HG03159 (cell line): ENCODE measurements at regions not wholly inside any gene's neighbourhood (a gene's known extent, or its start where the extent isn't known, plus 50 kb on each side); places are given as distances from the start of the nearest gene placed in this dataset.

Experiments used
- ATAC-seq: cut with Tn5 transposase; IDR thresholded peaks from one replicate; pipeline ENCODE4 v1.9.1; 2021; ENCODE audit warnings: mild to moderate bottlenecking, moderate library complexity; ENCODE audit not compliant: unreplicated experiment

DNA sequence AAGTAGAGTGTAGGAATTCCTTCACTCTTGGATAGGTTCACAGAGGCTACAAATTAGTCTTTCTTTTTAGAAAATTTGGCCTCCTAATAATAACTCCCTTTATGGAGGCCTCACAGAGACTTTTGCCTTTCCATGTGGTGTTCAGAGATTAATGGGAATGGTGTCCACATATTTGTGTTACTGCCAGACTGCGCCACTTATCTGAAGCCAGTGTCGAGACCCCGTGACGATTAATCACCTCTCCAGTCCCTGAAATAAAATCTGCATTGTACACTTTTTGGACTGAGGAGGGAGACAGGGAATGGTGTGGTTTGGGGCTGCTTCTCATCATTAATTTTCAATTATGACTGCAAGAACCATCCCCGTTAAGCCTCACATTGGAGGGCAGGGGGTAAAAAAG lies 980.5 kb downstream of the FLRT2 start:
- no peak for ATAC-seq

GRCh38 chr14:86505808-86506207 lies 975.9 kb downstream of the FLRT2 start:
- ATAC-seq: no peak

DNA sequence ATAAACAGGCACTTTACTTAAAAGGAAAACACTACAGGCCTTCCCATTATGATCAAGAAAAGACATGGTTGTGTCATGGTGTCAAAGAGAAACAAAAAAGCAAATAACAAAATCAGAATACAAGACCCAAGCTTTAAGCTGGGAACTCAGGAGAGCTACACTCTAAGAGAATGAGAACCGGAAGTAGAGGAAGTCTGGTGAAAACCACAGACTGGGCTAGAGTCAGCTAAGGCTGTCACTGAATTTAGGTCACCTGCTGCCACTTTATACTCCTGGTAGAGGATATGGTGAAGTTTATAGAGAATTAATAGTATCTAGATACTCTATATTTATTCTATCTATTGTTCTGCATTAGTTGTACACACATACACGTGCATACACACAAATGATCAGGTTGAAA lies 971.7 kb downstream of the FLRT2 start:
- ATAC-seq: no peak

- no peak for ATAC-seq
Measured at GRCh38 chr14:86491743-86492142, 961.8 kb downstream of the FLRT2 start.

- no peak for ATAC-seq
Measured at GRCh38 chr14:86481104-86481503, 951.2 kb downstream of the FLRT2 start.

DNA sequence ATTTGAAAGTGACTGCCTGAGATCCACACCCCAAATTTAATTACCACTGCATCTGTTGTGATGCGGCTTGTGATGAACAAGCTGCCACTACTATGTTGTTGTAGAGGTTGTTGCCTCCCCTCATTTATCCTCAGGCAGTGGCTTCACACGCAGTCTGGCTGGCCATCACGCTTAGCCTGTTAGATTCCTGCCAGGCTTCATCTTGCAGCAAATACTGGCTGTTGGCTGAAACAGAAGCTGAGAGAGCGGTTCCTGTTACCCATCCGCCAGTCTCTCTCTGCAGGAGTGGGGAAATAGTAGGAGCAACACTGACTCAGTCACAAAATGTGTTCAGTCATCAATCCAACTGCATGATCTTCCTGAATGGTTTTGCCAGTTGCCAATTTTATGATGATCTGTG lies 934.4 kb downstream of the FLRT2 start:
- ATAC-seq: no peak

GRCh38 chr14:86462193-86462753 lies 932.3 kb downstream of the FLRT2 start:
- no peak for ATAC-seq

- ATAC-seq: no peak
Measured at GRCh38 chr14:86457481-86458135, 927.7 kb downstream of the FLRT2 start.

DNA sequence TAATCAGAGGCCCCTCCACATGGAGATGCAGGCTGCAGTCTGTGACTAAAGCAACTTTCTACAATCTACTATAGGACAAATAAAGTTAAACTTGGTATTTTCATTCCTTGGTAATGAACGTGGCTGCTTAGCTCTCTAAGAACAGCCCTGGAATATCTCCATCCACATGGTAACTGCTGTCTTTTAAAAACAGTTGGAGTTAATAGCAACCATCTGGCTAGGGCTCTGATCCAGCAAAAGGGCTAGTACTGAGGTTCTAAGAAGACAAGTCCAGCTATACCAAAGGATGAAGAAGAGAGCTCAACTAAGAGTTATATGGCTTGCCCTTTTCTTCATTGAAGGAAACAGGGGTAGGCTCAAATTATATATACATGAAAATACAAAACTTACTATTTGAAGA lies 920.1 kb downstream of the FLRT2 start:
- no peak for ATAC-seq

GRCh38 chr14:86442135-86442534 lies 912.2 kb downstream of the FLRT2 start:
- ATAC-seq: no peak

GRCh38 chr14:86430853-86431252 lies 900.9 kb downstream of the FLRT2 start:
- ATAC-seq: no peak

DNA sequence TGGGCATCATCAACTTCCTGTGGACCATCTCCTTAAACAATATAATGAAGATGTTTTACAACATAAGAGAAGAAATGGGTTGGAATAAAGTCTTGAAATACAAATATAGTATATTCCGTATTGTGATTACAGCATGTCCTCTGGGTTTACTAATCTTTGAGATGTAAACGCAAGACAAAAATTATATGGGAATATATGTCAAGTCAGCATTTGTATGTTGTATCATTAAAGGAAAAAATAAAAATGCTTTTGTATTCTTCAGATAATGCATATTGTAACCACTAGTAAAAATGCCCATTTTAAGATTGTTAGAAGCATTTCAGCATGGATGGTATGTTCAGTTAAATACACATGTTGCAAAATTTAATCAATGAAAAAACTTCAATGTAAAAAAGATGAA lies 893.3 kb downstream of the FLRT2 start:
- ATAC-seq: no peak

- ATAC-seq: no peak
Measured at GRCh38 chr14:86420131-86420530, 890.2 kb downstream of the FLRT2 start.

DNA sequence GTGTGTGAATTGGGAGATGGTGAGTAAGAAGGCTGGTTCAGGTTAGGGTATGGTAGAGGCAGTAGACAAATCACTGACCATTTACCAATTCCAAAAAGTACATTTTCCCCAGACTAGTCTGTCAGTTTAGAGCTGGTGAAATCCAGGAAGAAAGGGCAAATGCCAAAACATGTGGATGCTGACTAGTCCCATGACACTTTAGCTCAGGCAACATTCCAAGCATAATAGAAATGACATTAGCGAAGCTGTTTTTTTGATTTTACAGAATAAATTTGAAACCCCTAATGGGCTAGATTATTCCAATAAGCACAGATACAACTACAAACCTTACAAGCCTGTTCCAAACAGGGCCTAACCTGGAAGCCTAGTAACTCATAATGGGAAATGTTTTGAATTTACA lies 884.2 kb downstream of the FLRT2 start:
- ATAC-seq: no peak

GRCh38 chr14:86404989-86405649 lies 875.2 kb downstream of the FLRT2 start:
- ATAC-seq: no peak

- no peak for ATAC-seq
Measured at GRCh38 chr14:86404425-86404824, 874.5 kb downstream of the FLRT2 start.

DNA sequence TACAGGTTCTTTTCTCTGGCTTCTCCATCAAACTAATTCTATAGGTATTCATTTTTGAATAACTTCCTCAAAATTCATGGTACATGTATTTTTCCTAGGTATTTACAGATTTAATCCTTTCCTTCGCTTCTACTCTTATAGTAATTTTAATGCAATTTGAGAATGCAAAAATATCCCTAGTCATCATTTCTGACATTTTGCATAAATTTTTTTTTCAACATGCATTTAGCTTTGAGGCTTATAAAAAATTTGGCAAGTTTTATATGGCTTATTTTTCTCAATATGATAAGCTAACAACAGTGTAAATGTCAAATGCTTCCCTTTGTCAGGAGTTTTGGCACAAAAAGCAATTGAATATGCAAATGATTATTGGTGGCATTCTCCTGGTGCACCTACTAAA lies 872.6 kb downstream of the FLRT2 start:
- ATAC-seq: no peak

DNA sequence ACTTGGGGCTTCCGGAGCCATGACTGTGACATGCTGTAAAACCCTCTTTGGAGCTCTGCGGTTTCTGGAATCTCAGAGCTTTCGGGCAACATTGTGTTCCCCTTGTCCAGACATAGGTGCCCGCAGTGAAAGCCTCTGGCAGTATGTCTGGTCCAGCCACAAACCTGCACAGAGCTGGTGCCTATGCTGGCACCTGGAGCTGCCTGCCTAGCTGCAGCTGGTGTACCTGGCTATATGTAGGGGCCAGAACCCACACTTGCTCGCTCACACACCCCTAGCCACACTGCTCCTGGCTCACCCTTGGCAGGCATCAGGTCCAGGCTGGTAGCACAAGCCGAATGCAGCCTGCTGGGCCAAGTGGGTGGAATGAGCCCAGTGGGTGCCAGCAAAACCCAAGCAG lies 861.1 kb downstream of the FLRT2 start:
- no peak for ATAC-seq

- no peak for ATAC-seq
Measured at GRCh38 chr14:86388216-86388615, 858.3 kb downstream of the FLRT2 start.

DNA sequence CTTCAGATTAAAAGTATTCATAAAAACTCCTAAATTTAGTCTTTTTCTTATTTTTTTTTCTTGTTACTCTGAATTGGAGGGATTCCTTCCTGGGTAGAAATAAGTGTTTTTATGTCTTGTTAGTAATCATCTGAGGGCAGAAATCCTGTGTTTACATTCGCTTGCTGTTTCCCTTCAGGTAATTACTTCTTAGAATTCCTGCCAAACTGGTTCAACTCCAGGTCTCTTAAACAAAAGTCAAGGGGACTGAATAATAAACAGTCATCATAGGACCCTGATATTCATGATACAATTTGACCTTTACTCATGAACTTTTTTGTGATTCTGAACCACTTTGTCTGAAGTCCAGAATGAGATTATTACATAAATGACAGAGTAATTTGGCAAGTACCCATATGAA lies 843.9 kb downstream of the FLRT2 start:
- ATAC-seq: no peak

DNA sequence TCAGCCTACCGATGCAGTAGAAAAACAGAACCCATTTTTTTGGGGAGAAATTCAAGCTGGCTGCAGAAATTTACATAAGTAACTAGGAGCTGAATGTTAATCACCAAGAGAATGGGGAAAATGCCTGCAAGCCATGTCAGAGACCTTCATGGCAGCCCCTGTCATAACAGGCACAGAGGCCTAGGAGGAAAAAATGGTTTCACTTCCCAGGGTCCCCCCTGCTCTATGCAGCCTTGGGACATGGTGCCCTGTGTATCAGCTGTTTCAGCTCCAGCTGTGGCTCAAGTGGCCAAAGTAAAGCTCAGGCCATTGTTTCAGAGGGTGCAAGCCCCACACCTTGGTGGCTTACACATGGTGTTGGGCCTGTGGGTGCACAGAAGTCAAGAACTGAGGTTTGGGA lies 842.5 kb downstream of the FLRT2 start:
- no peak for ATAC-seq

GRCh38 chr14:86364634-86365033 lies 834.7 kb downstream of the FLRT2 start:
- no peak for ATAC-seq

GRCh38 chr14:86363576-86363975 lies 833.6 kb downstream of the FLRT2 start:
- ATAC-seq: no peak
